Adrenal gland (tissue), 9 donors: ENCODE measurements at regions not wholly inside any gene's neighbourhood (a gene's known extent, or its start where the extent isn't known, plus 50 kb on each side); places are given as distances from the start of the nearest gene placed in this dataset.

ENCODE experiments used
- DNase-seq, 7 donors: peaks; one replicate each; pipeline ENCODE4 v3.0.0-alpha.2; 2019 to 2020
- H3K27ac ChIP-seq, 5 donors: fragments of 200-600 bp; sonication (generic) in 4 of 5; 1 replicate in 3 of 5; 2 replicates in 2 of 5; pipeline versions ENCODE4 v1.5.1 to v1.8.0; 2016 to 2020; ENCODE audit warnings: mild to moderate bottlenecking in 1 of 5
- H3K27me3 ChIP-seq: fragments of 200-600 bp; 2 replicates; pipeline ENCODE4 v1.8.0; 2021
- H3K36me3 ChIP-seq, 2 donors: fragments of 200-600 bp; replicated peaks in 1 of 2; 1 replicate in 1 of 2; 2 replicates in 1 of 2; pipeline versions ENCODE4 v1.5.1 to v1.8.0; 2018 to 2022
- H3K4me1 ChIP-seq, 2 donors: fragments of 200-600 bp; replicated peaks in 1 of 2; 1 replicate in 1 of 2; 2 replicates in 1 of 2; pipeline versions ENCODE4 v1.5.1 to v1.8.0; 2018 to 2021
- H3K4me3 ChIP-seq, 4 donors: fragments of 200-600 bp; sonication (generic) in 3 of 4; one replicate each; pipeline ENCODE4 v1.5.1; 2016 to 2018
- H3K9me3 ChIP-seq, 3 donors: fragments of 200-600 bp; sonication (generic) in 1 of 3; replicated peaks in 1 of 3; 1 replicate in 2 of 3; 2 replicates in 1 of 3; pipeline versions ENCODE4 v1.5.1 to v1.8.0; 2016 to 2021
- POLR2A ChIP-seq, 2 donors: fragments of 450-650 bp; IDR thresholded peaks; one replicate each; pipeline ENCODE4 v1.6.1; 2017; ENCODE audit warnings: antibody characterized with exemption in 2 of 2, mild to moderate bottlenecking in 2 of 2, moderate library complexity in 1 of 2
- WGBS, 4 donors: extraction: QIAGEN DNeasy Blood & Tissue Kit in 2 of 4; methylation state at CpG; one replicate each; pipeline versions ENCODE4 v1.1.5 to v1.1.7; 2013 to 2017; 5-methylcytosine and 5-hydroxymethylcytosine counted together
- intact Hi-C, 2 donors: fragments of 100-400 bp; cut with DNase I; formaldehyde crosslinking; loops; one replicate each; pipeline versions ENCODE4 v1.14.1 to v1.15.0; 2022 to 2023
- TF ChIP-seq, protein P1 (sequence below), 6 experiments: fragments of 450-650 bp in 4 of 6; fragments of 200-600 bp in 2 of 6; sonication (generic) in 1 of 6; IDR thresholded peaks; 1 replicate in 5 of 6; 2 replicates in 1 of 6; pipeline versions ENCODE4 v1.5.1 to v1.8.0; 2016 to 2021; ENCODE audit warnings: antibody characterized with exemption in 6 of 6, mild to moderate bottlenecking in 2 of 6, moderate library complexity in 1 of 6
- donor health status: healthy with polysubstance abuse.
- donor health status: Bipolar disorder and iron deficiency.
- donor health status: DM: yes; HTN: yes; CAD: no.
- donor health status: DM: no; HTN: no; CAD: no.
- donor health status: DM: no; HTN: no; CAD: no.

DNA sequence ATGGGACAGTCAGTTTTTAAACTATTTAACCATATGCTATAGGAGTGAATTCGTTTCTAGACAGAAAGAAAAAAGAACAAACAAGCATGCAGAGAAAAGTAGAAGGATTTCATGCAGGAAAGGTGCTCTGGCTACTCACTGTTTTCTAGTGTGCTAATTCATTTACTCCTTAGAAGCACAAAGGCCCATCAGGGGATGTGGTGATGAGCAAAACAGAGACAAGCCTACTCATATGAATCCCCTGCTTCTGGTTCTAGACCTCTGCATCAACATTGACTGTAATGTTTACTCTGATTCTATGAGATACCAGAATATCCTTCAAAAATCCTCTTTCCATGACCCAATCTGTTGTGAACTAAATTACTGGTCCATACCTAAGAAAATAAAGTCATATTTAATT lies 801.9 kb downstream of the PLOD2 start:
- no peaks in the 10 kb centered on the region for H3K4me1 ChIP-seq
- intact Hi-C loops = no loop called here
- no peaks in the 10 kb centered on the region for H3K36me3 ChIP-seq
- H3K27me3 ChIP-seq = no peaks in the 10 kb centered on the region
- no peak overlapping the region for H3K4me3 ChIP-seq
- peaks cover 0 to 3% (median 0%) of the 10 kb centered on the region in 3 donors for H3K9me3 ChIP-seq
- WGBS, 4 donors = 42 to 60% (median 49%) methylated on average over 1 of the region's 1 CpG
- TF ChIP-seq POLR2A (IDR thresholded peaks at IDR 0.05) = no peak
- TF ChIP-seq, protein P1, sequence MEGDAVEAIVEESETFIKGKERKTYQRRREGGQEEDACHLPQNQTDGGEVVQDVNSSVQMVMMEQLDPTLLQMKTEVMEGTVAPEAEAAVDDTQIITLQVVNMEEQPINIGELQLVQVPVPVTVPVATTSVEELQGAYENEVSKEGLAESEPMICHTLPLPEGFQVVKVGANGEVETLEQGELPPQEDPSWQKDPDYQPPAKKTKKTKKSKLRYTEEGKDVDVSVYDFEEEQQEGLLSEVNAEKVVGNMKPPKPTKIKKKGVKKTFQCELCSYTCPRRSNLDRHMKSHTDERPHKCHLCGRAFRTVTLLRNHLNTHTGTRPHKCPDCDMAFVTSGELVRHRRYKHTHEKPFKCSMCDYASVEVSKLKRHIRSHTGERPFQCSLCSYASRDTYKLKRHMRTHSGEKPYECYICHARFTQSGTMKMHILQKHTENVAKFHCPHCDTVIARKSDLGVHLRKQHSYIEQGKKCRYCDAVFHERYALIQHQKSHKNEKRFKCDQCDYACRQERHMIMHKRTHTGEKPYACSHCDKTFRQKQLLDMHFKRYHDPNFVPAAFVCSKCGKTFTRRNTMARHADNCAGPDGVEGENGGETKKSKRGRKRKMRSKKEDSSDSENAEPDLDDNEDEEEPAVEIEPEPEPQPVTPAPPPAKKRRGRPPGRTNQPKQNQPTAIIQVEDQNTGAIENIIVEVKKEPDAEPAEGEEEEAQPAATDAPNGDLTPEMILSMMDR (IDR thresholded peaks at IDR 0.05) = no peak
- no peak for DNase-seq
- H3K27ac ChIP-seq = no peak overlapping the region

DNA sequence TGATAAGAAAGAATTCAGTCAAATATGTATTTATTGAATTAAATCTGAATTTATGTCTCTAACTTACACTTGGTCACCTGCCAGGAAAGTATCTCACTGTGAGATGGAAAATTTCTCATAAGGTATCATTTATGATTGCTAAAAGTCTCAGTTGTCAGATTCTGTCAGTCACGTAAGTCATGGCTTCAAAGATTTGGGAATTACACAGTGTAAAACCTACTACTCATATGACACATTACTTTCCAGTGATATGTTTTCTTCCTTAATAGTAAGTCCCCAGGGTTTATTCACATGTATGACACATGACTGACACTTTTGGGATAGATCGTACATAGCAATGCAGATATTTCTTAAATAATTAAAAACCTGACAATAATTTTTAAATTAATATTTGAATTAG lies 792.2 kb downstream of the PLOD2 start:
- 85 to 87% (median 86%) methylated on average over 2 of the region's 2 CpGs for WGBS, 4 donors
- Histone ChIP-seq H3K4me3 (no peak overlapping the region), H3K27me3 (no peaks in the 10 kb centered on the region), H3K9me3 (no peaks in the 10 kb centered on the region), H3K4me1 (no peaks in the 10 kb centered on the region), H3K36me3 (no peaks in the 10 kb centered on the region), H3K27ac (no peak overlapping the region)
- TF ChIP-seq, protein P1 (IDR thresholded peaks at IDR 0.05) = no peak
- no peak for TF ChIP-seq POLR2A (IDR thresholded peaks at IDR 0.05)
- DNase-seq = no peak
- intact Hi-C loops = no loop called here

DNA sequence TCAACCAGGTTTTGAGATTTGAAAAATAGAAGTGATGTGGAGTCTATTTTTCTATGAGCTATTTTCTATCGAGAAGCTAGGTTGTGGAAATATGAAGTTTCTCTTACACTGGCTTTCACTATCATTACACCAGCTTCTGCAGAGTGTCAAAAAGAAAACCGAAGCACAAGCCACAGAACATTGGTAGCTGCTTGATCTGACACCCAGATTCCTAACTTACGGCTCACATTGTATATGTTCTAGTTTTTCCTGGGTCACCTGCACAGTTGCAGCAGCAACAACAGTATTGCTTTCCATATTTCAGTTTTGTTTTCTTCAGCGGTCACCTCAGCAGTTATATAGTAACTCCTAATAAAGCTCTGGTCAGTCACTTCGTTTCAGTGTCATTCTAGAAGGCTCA lies 790.1 kb downstream of the PLOD2 start:
- Histone ChIP-seq H3K9me3 (no peaks in the 10 kb centered on the region), H3K36me3 (no peaks in the 10 kb centered on the region), H3K27me3 (no peaks in the 10 kb centered on the region), H3K4me1 (no peaks in the 10 kb centered on the region), H3K27ac (no peak overlapping the region), H3K4me3 (no peak overlapping the region)
- intact Hi-C loops = no loop called here
- no peak for TF ChIP-seq POLR2A (IDR thresholded peaks at IDR 0.05)
- TF ChIP-seq, protein P1 (IDR thresholded peaks at IDR 0.05) = no peak
- no peak for DNase-seq
- WGBS, 4 donors = 68 to 78% (median 71%) methylated on average over 5 of the region's 5 CpGs

DNA sequence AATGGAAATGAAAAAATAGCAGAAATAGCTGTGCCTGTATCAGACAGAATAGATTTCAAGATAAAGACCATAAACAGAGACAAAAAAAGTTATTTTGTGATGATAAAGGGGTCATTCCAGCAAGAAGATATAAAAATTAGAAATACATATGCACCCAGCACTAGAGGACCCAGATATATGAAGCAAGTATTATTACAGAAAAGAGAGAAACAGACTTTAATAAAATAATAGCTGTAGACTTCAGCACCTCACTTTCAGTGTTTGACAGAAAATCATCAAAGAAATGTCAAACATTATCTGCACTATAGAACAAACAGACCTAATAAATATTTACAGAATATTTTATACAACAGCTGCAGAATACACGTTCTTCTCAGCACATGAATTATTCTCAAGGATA lies 783.7 kb downstream of the PLOD2 start:
- Histone ChIP-seq H3K4me3 (no peak overlapping the region), H3K27me3 (no peaks in the 10 kb centered on the region), H3K4me1 (no peaks in the 10 kb centered on the region), H3K36me3 (no peaks in the 10 kb centered on the region), H3K27ac (no peak overlapping the region), H3K9me3 (no peaks in the 10 kb centered on the region)
- 30 to 47% (median 38%) methylated on average over 1 of the region's 1 CpG for WGBS, 4 donors
- TF ChIP-seq POLR2A (IDR thresholded peaks at IDR 0.05) = no peak
- TF ChIP-seq, protein P1 (IDR thresholded peaks at IDR 0.05) = no peak
- intact Hi-C loops = no loop called here
- DNase-seq = no peak
